IPS-20b (cell line): ENCODE measurements at regions not wholly inside any gene's neighbourhood (a gene's known extent, or its start where the extent isn't known, plus 50 kb on each side); places are given as distances from the start of the nearest gene placed in this dataset.
A peak's percentile ranks its signal among the peaks of the same experiment; 100 is the strongest.
"Not testable (repeated sequence)": the region's sequence is repeated elsewhere in the genome, so short reads cannot be mapped to it uniquely, and the experiment has no call there.

ENCODE experiments used
- H3K27ac ChIP-seq: one replicate; pipeline ENCODE4 v1.5.1; 2013; ENCODE audit warnings: low read length
- H3K27me3 ChIP-seq: 2 replicates; pipeline ENCODE4 v1.6.1; 2013; ENCODE audit warnings: mild to moderate bottlenecking, low read length, inconsistent platforms; ENCODE audit not compliant: insufficient read depth
- H3K36me3 ChIP-seq: 2 replicates; pipeline ENCODE4 v1.6.1; 2013; ENCODE audit warnings: low read depth, mild to moderate bottlenecking, inconsistent platforms, low read length, moderate library complexity; ENCODE audit not compliant: insufficient read depth
- H3K4me1 ChIP-seq: 2 replicates; pipeline ENCODE4 v1.6.1; 2013; ENCODE audit warnings: mild to moderate bottlenecking, control low read depth, inconsistent platforms, low read length, moderate library complexity; ENCODE audit not compliant: insufficient read depth
- H3K4me3 ChIP-seq: 2 replicates; pipeline ENCODE4 v1.5.1; 2013; ENCODE audit warnings: mild to moderate bottlenecking, low read length, inconsistent platforms
- H3K9ac ChIP-seq: 2 replicates; pipeline ENCODE4 v1.6.1; 2013; ENCODE audit warnings: low read depth, mild to moderate bottlenecking, inconsistent platforms, low read length, moderate library complexity
- H3K9me3 ChIP-seq: 2 replicates; pipeline ENCODE4 v1.6.1; 2013; ENCODE audit warnings: mild to moderate bottlenecking, low read depth, low read length, inconsistent platforms; ENCODE audit not compliant: insufficient read depth

DNA sequence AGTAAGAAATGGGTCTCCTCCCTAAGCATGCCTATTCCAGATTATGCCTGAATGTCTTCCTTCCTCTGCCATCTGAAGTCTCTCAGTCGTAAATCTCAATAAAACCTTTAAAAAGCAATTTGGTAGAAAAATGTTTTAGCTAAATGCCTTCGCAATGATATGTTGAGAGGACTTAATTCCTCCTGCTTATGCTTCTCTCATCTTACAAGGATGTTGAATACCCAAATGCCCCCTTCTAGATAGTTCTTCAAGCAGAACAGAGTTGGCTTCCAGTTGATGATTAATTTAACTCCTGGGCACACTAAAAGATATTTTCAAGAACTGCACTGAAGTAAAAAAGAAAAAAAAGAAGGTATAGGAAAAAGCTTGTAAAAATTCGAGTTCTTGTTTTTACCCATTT, 275.0 kb upstream of the SPTLC3 start:
- Histone ChIP-seq H3K27me3 (no peaks in the 10 kb centered on the region), H3K27ac (no peak overlapping the region), H3K36me3 (no peaks in the 10 kb centered on the region), H3K4me3 (no peak overlapping the region), H3K9me3 (no peaks in the 10 kb centered on the region), H3K9ac (no peak overlapping the region), H3K4me1 (no peaks in the 10 kb centered on the region)

DNA sequence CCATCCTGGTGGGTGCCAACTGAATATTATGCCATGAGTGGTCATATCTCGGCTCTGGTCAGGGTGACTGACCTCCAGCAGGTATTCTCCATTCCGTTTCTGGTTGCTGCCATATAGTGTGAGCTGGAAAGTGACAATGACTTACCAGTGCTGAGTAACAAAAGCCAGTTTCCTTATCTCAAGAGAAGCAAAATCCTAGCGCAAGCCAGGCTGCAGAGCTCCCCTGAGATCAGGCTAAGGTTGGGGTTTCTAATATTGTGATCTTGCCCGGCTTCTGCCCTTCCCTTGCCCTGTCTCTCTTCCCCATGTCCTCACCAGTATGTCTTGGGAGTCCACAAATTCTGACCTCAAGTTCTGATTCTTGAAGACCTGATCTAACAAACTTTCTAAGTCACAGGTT, 271.3 kb upstream of the SPTLC3 start:
- Histone ChIP-seq H3K4me3 (no peak overlapping the region), H3K27me3 (no peaks in the 10 kb centered on the region), H3K36me3 (no peaks in the 10 kb centered on the region), H3K9ac (no peak overlapping the region), H3K9me3 (no peaks in the 10 kb centered on the region), H3K4me1 (no peaks in the 10 kb centered on the region), H3K27ac (no peak overlapping the region)

GRCh38 chr20:12737900-12738299, 270.9 kb upstream of the SPTLC3 start:
- no peak overlapping the region for H3K9ac ChIP-seq
- no peak overlapping the region for H3K27ac ChIP-seq
- H3K4me1 ChIP-seq = no peaks in the 10 kb centered on the region
- H3K36me3 ChIP-seq = no peaks in the 10 kb centered on the region
- H3K9me3 ChIP-seq = no peaks in the 10 kb centered on the region
- H3K27me3 ChIP-seq = no peaks in the 10 kb centered on the region
- H3K4me3 ChIP-seq = no peak overlapping the region

DNA sequence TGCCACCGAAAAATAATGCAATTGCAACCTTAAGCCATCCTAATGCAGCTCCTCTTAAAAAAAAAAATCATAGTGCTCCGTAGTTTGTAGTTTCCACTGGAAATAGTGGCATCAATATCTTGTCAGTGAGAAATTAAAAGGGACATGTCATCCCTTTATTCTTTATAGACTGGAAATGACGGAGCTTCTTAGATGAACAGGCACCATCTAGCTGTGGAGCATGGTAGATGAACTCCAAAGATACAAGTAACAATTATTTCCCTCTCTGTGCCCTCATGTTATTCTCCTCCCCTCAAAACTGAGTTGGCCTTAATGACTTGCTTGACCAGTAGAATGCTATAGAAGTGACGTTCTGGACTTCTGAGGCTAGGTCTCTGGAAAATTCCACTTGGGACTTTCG, 268.1 kb upstream of the SPTLC3 start:
- Histone ChIP-seq H3K9me3 (no peaks in the 10 kb centered on the region), H3K4me1 (no peaks in the 10 kb centered on the region), H3K27me3 (no peaks in the 10 kb centered on the region), H3K4me3 (no peak overlapping the region), H3K27ac (no peak overlapping the region), H3K9ac (no peak overlapping the region), H3K36me3 (no peaks in the 10 kb centered on the region)

GRCh38 chr20:12744037-12744436, 264.7 kb upstream of the SPTLC3 start:
- no peaks in the 10 kb centered on the region for H3K27me3 ChIP-seq
- H3K4me1 ChIP-seq = peaks cover 12% of the 10 kb centered on the region; the same call in 1 of the 2 replicates
- H3K4me3 ChIP-seq = no peak overlapping the region
- no peaks in the 10 kb centered on the region for H3K9me3 ChIP-seq
- H3K36me3 ChIP-seq = no peaks in the 10 kb centered on the region
- H3K9ac ChIP-seq = no peak overlapping the region
- H3K27ac ChIP-seq = no peak overlapping the region

GRCh38 chr20:12748359-12748994, 260.3 kb upstream of the SPTLC3 start:
- Histone ChIP-seq H3K27me3 (no peaks in the 10 kb centered on the region), H3K9me3 (no peaks in the 10 kb centered on the region), H3K36me3 (no peaks in the 10 kb centered on the region), H3K27ac (peak overlapping the region; percentile 43), H3K4me3 (no peak overlapping the region), H3K4me1 (peaks cover 34% of the 10 kb centered on the region; the same call in 1 of the 2 replicates), H3K9ac (no peak overlapping the region)

- H3K4me3 ChIP-seq = no peak overlapping the region
- H3K36me3 ChIP-seq = no peaks in the 10 kb centered on the region
- H3K9ac ChIP-seq = 0 out of 2 replicates have a peak overlapping the region, but pooled peaks have one; percentile 14
- no peak overlapping the region for H3K27ac ChIP-seq
- H3K4me1 ChIP-seq = peaks cover 35% of the 10 kb centered on the region; the same call in 1 of the 2 replicates
- H3K9me3 ChIP-seq = no peaks in the 10 kb centered on the region
- no peaks in the 10 kb centered on the region for H3K27me3 ChIP-seq
These were observed 258.6 kb upstream of the SPTLC3 start for GRCh38 chr20:12750221-12750620.

DNA sequence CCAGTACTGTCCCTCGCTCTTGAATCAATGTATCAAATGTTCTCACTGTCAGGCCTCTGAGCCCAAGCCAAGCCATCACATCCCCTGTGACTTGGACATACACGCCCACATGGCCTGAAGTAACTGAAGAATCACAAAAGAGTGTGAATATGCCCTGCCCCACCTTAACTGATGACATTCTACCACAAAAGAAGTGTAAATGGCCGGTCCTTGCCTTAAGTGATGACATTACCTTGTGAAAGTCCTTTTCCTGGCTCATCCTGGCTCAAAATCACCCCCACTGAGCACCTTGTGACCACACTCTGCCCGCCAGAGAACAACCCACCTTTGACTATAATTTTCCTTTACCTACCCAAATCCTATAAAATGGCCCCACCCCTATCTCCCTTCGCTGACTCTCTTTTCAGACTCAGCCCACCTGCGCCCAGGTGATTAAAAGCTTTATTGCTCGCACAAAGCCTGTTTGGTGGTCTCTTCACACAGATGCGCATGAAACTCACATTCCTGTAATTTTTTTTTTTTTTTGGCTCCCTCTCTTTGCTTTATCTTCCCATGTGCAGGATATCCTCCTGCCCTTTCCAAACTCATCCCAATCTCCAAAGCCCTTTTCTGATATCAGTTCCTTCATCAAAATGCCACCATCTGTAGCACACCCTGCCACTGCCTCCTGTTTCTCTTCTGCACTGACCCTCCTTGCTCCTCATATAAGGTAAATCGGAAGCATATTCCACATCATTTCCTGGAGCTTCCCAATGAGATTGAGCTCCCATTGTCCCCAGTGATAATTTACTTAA, 255.7 kb upstream of the SPTLC3 start:
- Histone ChIP-seq H3K9ac (peak overlapping the region; percentile 61; the same call in 1 of the 2 replicates), H3K4me3 (peak overlapping the region; percentile 3; the same call in 1 of the 2 replicates), H3K4me1 (peaks cover 33% of the 10 kb centered on the region; the same call in 1 of the 2 replicates), H3K27ac (peak overlapping the region; percentile 21)
- H3K27me3 ChIP-seq, H3K9me3 ChIP-seq, H3K36me3 ChIP-seq: not testable (repeated sequence)

DNA sequence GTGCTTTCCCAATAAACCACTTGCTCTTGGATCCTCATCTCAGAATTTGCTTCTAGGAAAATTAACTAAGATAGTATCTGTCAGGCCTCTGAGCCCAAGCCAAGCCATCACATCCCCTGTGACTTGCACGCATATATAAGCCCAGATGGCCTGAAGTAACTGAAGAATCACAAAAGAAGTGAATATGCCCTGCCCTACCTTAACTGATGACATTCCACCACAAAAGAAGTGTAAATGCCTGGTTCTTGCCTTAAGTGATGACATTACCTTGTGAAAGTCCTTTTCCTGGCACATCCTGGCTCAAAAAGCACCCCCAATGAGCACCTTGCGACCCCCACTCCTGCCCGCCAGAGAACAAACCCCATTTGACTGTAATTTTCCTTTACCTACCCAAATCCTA, 255.0 kb upstream of the SPTLC3 start:
- not testable (repeated sequence) for H3K36me3 ChIP-seq, H3K27me3 ChIP-seq, H3K9me3 ChIP-seq
- Histone ChIP-seq H3K4me3 (peak overlapping the region; percentile 2; the same call in 1 of the 2 replicates), H3K27ac (peak overlapping the region; percentile 10), H3K9ac (peak overlapping the region; percentile 69; the same call in 1 of the 2 replicates), H3K4me1 (peaks cover 26% of the 10 kb centered on the region; the same call in 1 of the 2 replicates)

GRCh38 chr20:12759493-12759892, 249.3 kb upstream of the SPTLC3 start:
- Histone ChIP-seq H3K4me1 (peaks cover 27% of the 10 kb centered on the region; the same call in 1 of the 2 replicates), H3K27ac (peak overlapping the region; percentile 51), H3K9ac (peak overlapping the region; percentile 58; the same call in 1 of the 2 replicates), H3K36me3 (peaks cover 12% of the 10 kb centered on the region; the same call in 1 of the 2 replicates)
- not testable (repeated sequence) for H3K27me3 ChIP-seq, H3K4me3 ChIP-seq, H3K9me3 ChIP-seq

DNA sequence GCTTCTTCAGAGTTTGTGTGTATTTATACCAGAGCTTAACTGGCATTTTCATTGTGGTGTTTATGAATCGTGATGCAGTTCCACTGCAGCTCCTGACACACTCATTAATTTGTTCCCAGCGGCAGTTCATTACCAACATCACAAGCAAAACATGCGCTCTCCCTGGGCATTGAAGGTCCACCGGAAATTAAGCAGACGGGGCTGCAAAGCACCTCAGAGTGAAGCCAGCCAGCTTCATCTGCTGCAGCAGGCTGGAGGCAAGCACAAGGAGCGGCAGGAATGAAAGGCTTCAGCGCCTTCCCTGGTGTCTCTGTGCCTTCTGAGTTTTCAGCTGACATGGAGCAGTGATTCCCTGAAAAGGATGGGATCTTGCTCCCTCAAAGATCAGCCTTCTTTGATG, 246.0 kb upstream of the SPTLC3 start:
- Histone ChIP-seq H3K36me3 (peaks cover 12% of the 10 kb centered on the region; the same call in 1 of the 2 replicates), H3K9me3 (no peaks in the 10 kb centered on the region), H3K4me1 (peaks cover 27% of the 10 kb centered on the region; the same call in 1 of the 2 replicates), H3K27ac (no peak overlapping the region), H3K9ac (no peak overlapping the region), H3K4me3 (no peak overlapping the region), H3K27me3 (no peaks in the 10 kb centered on the region)

- no peak overlapping the region for H3K9ac ChIP-seq
- H3K27ac ChIP-seq = no peak overlapping the region
- H3K36me3 ChIP-seq = peaks cover 12% of the 10 kb centered on the region; the same call in 1 of the 2 replicates
- H3K4me1 ChIP-seq = peaks cover 27% of the 10 kb centered on the region; the same call in 1 of the 2 replicates
- H3K27me3 ChIP-seq = no peaks in the 10 kb centered on the region
- H3K9me3 ChIP-seq = no peaks in the 10 kb centered on the region
- H3K4me3 ChIP-seq = no peak overlapping the region
These were observed 245.4 kb upstream of the SPTLC3 start for GRCh38 chr20:12763406-12763805.
